ENCODE measurements at regions not wholly inside any gene's neighbourhood (a gene's known extent, or its start where the extent isn't known, plus 50 kb on each side); places are given as distances from the start of the nearest gene placed in this dataset.

DNA sequence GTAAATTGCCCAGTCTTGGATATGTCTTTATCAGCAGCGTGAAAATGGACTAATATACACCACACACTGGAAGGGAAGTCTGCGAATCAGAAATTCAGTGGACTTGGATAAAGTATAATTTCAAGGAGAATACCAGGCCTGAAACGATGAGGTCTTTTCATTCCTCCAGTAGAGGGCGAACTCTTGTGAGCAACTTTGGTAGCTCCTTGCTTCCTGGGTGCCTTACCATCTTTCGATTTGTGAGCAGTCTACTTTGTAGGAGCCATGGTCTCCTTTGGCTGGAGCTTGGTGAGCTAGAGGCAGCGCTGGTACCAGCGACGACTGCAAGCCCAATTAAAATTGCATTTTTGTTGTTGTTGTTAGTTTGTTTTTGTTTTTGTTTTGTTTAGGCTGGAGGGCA, 791.9 kb downstream of the FAT4 start:
- Histone ChIP-seq H3K4me1 (no peaks in the 10 kb centered on the region), H3K27ac (no peak overlapping the region), H3K9me3 (no peaks in the 10 kb centered on the region), H3K4me3 (no peak overlapping the region), H3K36me3 (no peaks in the 10 kb centered on the region), H3K27me3 (no peaks in the 10 kb centered on the region)
- no peak for TF ChIP-seq POLR2A (IDR thresholded peaks at IDR 0.05)
- no peak for TF ChIP-seq CTCF (IDR thresholded peaks at IDR 0.05)
- no peak for DNase-seq

DNA sequence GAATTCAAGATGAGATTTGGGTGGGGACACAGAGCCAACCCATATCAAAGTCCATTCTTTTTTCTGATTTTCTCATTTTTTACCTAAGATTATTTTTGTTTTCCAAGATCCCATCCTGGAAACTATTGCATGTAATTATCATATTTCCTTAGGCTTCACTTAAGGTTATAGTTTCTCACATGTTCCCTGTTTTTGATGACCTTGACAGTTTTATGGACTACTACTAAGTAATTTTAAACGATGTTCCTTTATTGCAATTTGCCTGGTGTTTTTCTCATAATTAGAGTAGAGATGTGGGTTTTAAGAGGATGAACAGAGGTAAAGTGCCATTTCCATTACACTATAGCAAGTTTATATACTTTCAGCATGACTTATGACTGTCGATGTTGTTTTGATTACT, 795.1 kb downstream of the FAT4 start:
- Histone ChIP-seq H3K36me3 (no peaks in the 10 kb centered on the region), H3K27me3 (no peaks in the 10 kb centered on the region), H3K4me3 (no peak overlapping the region), H3K9me3 (peaks cover 0 to 2% (median 0%) of the 10 kb centered on the region in 4 donors), H3K4me1 (no peaks in the 10 kb centered on the region), H3K27ac (no peak overlapping the region)
- TF ChIP-seq CTCF (IDR thresholded peaks at IDR 0.05) (no peak), POLR2A (IDR thresholded peaks at IDR 0.05) (no peak)
- no peak for DNase-seq

- H3K4me1 ChIP-seq, result no peaks in the 10 kb centered on the region
- H3K9me3 ChIP-seq, result peaks cover 0 to 2% (median 0%) of the 10 kb centered on the region in 4 donors
- no peak overlapping the region for H3K27ac ChIP-seq
- H3K27me3 ChIP-seq, result no peaks in the 10 kb centered on the region
- H3K36me3 ChIP-seq, result no peaks in the 10 kb centered on the region
- TF ChIP-seq POLR2A (IDR thresholded peaks at IDR 0.05) (no peak), CTCF (IDR thresholded peaks at IDR 0.05) (no peak)
- H3K4me3 ChIP-seq, result no peak overlapping the region
- DNase-seq, result no peak
These were observed 798.3 kb downstream of the FAT4 start for GRCh38 chr4:126113058-126113457.

DNA sequence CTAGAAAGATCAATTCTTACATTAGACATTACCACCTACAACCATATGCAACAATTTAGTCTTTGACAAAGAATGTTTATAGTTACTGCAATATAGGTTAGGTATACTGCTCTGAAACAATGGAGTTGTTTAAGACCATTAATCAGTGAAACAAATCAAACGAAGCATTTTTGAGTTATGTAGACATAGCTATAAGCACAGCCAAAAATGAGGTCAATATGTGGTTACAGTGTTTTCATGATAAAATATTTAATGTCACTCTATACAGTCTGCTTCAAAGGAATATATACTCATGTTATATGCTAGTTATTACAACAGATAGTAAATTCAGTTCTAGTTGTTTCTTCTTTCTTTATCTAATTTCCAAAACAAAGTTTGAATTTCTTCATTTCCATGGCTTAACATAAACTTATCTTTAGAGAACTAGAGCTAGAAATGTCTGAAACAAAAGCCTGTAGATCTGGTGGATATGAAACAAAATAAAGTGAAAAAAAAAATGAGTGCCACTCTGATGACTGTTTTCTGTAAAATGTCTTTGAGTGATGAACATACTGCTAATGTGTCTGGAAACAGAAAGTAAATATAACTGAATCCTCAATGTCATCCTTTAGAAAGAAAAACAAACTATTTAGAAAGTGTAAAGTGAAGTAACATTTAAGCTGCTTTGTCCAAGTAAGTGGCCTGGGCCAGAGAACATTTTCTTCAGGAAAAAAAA, 809.0 kb downstream of the FAT4 start:
- TF ChIP-seq POLR2A (IDR thresholded peaks at IDR 0.05) (no peak), CTCF (IDR thresholded peaks at IDR 0.05) (no peak)
- Histone ChIP-seq H3K4me3 (no peak overlapping the region), H3K4me1 (no peaks in the 10 kb centered on the region), H3K9me3 (no peaks in the 10 kb centered on the region), H3K27me3 (no peaks in the 10 kb centered on the region), H3K27ac (no peak overlapping the region), H3K36me3 (no peaks in the 10 kb centered on the region)
- DNase-seq, result no peak

GRCh38 chr4:126124818-126125217, 810.1 kb downstream of the FAT4 start:
- no peak overlapping the region for H3K27ac ChIP-seq
- no peaks in the 10 kb centered on the region for H3K36me3 ChIP-seq
- no peaks in the 10 kb centered on the region for H3K9me3 ChIP-seq
- DNase-seq, result no peak
- H3K4me1 ChIP-seq, result no peaks in the 10 kb centered on the region
- H3K27me3 ChIP-seq, result no peaks in the 10 kb centered on the region
- TF ChIP-seq POLR2A (IDR thresholded peaks at IDR 0.05) (no peak), CTCF (IDR thresholded peaks at IDR 0.05) (no peak)
- no peak overlapping the region for H3K4me3 ChIP-seq

DNA sequence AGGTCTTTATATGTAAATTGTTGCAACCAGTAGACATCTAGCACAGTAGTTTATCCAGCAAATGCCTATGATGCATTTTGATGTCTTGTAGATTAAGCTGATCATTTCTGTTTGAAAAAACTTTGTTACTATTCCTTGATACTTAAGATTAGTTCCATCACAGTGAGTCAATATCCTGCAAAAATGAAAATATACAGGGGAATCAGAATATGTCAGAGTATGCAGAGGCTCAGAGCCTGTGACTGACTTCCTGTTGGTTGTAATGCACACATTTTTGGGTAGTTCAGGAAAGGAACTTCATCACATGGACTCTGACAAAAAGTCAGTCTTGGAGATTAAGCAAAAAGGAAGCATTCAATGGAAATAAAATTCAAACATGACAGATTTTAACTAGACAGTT, 815.5 kb downstream of the FAT4 start:
- Histone ChIP-seq H3K27me3 (no peaks in the 10 kb centered on the region), H3K36me3 (no peaks in the 10 kb centered on the region), H3K4me1 (no peaks in the 10 kb centered on the region), H3K4me3 (no peak overlapping the region), H3K9me3 (no peaks in the 10 kb centered on the region), H3K27ac (no peak overlapping the region)
- DNase-seq, result no peak
- TF ChIP-seq POLR2A (IDR thresholded peaks at IDR 0.05) (no peak), CTCF (IDR thresholded peaks at IDR 0.05) (no peak)

Data from Peyer's patch (tissue), 4 donors.